NCI-H345 (cell line): ENCODE measurements at regions not wholly inside any gene's neighbourhood (a gene's known extent, or its start where the extent isn't known, plus 50 kb on each side); places are given as distances from the start of the nearest gene placed in this dataset.

Experiments
- DNase-seq: peaks from one replicate; lab custom pipeline; 2025; lab: John Stamatoyannopoulos, UW

DNA sequence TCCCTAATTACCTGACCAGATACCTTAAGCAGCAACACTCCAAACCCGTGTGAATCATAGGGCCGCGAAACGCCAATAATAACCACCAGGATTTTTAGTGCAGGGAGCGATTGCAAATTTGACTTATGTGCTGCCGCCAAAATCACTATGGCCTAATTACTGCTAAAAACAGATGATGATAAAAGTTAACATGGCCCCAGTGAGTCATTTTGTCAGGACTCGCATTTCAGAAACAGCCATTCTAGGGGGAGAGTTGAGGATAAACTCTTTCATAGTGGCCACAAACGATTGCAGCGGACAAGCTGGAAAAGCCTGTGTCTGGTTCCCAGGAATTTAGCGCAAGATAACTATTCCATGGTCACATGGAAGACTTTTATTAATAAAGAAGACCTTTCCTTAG, 103.4 kb downstream of the HLX start:
- DNase-seq, result no peak

DNA sequence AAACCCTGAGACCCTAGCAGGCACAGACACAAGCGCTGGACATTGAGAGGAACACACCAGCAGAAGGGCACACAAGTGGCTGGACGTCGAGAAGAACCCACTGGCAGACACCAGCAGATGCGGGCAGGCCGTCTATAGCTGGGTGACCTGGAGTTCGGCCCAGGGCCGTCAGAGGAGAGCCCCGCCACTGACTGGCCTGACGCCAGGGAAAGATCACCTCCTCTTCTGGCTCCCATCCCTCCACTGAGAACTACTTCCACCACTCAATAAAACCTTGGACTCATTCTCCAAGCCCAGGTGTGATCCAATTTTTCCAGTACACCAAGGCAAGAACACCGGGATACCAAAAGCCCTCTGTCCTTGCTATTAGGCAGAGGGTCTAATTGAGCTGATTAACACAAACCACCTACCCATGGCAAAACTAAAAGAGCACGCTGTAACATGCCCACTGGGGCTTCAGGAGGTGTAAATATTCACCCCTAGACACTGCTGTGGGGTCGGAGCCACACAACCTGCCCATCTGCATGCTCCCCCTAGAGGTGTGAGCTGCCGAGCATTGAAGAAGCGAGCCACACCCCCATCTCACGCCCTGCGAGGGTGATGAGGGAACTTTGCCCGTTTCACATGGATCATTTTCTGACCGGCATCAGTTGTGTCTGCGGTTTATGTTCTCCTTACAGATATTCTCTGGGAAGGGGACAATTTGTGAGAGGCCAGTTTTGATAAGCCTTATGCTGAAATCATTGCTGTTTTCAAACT, 104.8 kb downstream of the HLX start:
- DNase-seq, result no peak

DNA sequence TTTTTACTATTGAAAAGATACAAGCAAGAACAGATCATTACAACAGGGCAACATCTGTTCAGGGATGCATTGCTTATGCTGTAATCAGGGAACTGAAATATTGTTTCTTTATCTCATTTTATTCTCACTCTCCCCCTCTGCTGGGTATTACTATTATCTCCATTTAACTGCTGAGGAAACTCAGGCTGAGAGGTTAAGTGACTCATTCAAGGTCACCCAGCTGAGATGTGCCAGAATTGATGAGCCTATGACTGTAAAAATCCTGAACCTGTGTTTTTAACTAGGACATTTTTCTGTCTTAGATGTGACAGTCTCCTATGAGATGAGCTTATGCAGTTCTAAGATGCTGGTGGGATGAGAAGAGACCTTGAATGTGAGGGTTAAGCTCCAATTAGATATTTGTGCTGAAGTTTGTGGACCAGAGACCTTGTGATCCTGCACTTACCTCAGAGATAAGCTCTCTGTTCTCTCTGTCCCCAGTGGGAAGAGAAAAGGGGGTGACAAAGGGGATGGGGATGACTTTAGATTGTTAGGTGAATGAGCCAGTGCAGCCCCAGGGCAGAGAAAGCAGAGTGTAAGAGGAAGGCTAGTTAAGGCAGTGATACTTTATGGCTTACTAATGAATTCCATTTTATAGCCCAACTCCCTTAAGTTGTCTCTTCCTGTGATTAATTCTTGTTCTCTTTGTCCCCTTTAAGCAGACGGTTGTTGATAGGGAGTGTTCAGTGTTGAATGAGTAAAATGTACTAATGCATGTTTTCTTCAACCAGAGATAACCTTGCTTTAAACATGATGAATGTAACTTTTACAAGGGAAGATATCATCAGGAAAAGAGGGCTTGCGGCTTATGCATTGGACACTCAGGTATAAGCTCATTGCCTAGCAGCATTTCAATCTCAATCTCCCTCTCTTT, 111.4 kb downstream of the HLX start:
- DNase-seq, result no peak

DNA sequence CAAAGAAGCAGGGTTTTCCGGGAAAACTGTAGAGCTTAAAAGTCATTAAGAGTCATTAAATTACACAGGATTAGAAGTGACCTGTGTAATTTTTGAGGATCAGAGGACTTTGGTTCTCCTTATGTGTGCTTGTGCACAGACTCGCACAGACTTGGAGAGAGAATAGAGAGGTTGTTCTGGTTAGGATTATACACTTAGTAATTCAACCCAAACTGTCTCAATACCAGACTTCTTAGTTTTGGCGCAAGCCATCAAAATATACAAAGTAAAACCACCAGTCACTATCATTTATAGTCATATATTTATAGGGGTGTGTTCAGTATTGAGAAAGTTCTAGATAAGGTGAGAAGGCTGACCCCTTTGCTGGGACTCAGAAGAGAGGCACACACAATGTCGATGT, 112.3 kb downstream of the HLX start:
- no peak for DNase-seq

DNA sequence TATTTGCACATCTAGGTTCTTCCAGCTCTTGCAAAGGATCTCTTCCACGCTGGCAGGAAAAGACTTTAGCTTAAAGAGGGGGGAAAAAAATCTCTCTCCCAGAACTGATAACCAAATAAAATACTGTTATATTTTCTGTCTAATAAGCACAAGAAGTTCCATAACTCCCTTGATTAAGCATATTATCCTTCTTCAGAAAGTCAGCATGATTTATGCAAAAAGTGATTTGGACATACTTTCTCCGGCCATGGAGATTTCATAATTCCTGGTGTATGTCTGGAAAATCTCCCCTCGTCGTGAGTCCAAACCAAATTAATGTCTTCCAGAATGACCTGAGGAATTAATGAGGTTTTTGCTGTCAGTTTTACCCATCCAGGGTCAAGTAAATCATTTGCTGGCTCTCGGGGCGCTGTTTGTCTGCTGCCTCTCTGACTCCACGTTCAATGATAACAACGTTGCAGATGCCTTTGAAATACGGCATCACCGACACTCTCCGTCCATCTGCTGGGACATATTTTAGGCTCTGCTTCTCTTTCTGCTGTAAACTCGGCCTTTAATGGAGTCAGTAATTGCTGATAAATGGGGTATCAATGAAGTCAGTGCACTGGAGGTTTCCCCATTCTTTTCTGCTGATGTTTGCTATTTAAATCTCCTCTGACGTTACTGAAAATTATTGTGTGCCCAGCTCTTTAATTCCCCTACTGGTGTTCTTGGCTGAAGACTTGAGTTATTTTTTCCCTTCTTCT, 112.9 kb downstream of the HLX start:
- no peak for DNase-seq

DNA sequence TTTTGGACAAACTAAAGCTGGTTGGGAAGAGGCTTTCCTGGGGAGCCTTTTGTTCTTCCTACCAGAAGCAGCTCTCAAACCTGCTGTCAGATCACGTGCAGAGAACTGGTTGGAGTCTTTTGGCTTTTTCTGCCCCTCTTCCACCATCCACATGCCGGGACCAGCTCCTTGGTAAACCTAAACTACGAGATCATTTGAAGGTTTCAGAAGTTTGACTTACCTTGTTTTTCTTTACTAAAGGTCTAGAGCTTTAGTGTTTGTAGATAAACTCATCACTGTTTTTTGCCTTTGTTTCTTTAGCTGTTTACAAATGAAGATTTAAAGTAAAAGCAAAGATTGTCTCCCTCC, 113.4 kb downstream of the HLX start:
- DNase-seq, result no peak

DNA sequence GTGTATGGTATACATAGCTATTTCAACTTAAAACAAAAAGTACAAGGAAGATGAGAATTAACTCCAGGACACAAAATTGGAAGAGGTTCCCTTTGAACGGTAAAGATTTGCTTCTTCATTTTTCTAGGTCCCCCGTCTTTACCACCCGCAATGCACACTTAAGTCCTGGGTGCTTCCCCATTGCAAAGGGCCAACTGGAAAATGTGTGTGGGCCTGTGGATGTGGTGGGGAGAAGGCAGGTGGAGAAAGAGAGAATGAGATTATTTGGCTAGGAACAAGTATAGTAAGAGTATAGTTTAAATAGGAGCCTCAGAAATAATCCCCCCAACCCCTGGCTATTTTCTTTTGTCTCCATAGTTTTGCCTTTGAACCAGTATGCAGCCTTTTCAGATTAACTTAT, 115.4 kb downstream of the HLX start:
- DNase-seq, result no peak

DNA sequence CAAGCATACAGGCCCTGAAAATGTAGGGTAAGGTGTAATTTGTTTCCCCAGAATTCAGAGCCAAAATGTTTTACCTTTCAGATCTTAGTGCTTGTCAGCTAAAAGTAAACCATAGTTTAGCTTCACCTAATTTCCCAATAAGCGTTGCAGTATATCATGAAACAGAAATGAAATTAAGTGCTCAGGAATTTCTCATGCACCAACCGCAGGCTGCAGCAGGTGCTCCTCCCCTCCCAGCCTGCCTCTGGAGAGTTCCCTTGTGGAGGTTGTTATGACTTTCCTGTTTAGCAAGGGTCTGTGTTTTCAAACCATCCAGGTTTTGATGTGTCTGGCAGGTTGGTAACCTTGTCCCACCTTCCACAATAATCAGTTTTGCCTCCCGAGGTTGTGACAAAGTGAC, 118.5 kb downstream of the HLX start:
- no peak for DNase-seq

DNA sequence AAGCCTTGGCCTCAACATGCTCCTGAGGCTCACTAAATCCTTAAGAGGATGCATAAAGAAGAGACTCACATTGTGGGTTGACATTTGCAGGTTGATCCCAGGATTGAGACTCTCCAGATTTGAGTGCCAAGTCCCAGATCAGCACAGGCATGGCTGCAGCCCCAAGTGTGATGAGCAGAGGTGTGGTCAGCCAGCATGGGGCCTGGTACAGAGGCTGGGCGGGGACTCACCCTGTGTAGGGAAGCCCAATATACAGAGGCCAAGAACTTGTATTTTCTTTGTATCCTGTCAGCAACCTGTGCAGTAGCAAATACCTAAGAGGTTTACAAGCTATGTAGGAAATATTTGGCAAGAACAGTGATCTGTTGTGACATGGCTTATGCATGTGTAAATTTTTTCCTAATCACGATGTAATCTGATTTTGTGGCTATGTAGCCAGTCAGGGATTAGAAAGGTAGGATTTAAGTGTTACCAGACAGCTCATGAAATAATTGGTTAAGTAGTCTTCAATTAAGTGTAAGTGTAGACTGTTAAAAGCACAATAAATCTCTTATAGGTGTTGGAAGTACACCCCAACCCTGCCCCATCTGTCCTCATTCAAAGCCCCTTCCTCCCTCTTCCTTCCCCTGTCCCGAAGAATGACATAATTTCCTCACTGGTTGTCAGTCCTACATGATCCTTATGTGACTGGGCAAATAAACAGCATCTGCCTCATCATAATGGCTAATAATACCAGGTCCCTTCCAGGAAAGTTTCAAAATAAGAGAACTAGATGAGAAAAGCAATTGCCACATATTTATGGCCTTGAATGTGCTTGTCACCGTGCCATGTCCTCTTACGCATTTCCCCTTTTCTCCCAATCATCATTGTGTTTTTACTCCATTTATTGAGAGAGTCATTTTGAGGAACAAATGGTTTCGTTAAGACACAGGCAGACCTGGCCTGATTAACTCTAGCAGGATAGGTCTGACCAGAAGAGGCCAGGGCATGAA, 120.9 kb downstream of the HLX start:
- DNase-seq, result no peak

DNA sequence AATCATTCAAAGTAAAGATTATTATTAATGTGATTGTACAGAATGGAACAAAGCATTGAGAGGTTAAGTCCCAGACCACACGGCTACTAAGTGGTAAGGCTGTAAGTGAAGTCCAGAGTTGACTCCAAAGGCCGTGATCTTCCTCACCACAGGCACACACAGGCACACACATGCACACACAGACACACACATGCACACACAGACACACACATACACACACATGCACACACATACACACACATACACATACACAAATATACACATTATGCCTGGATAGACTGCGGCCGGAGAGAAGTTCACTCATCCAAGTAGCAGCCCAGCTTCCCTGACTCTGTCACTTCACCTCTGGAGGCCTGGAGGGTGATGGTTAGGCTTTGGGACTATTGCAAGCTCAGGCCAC, 121.9 kb downstream of the HLX start:
- no peak for DNase-seq

DNA sequence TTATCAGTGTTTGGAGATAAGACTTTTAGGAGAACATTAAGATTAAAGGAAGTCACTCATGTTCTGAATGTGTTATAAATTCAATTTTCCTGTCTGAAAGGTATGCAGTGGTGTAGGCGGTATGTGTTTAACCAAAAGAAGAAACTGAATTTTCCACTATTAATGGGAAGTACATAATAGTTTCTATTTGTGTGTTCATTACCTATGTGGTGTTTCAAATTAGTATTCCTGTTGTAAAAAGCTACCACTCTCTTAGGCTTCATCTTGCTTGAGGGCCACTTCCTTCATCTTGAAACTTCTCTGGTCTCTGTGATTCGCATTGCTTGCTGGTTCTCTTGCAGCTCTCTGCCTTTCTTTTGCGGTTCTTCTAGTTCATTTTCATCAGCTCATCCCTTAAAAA, 123.4 kb downstream of the HLX start:
- no peak for DNase-seq

DNA sequence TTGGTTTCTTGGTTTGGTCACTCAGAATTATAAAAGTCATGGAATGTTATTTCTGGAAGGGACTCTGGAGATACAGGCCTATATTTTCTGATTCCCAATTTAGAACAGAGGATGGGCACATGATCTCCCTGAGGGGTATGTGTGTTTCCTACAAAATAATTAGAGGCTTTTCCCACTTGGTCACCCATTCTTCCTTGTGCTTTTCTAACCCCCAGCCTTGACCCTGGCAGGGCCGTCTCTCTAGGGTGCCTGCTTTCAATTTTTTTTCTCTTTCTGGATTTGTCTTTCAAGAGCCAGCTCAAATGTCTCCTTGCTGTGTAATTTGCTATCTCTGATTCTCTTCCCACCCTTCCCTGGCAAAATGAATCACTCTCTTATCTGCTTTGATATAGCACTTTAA, 131.9 kb downstream of the HLX start:
- no peak for DNase-seq

DNA sequence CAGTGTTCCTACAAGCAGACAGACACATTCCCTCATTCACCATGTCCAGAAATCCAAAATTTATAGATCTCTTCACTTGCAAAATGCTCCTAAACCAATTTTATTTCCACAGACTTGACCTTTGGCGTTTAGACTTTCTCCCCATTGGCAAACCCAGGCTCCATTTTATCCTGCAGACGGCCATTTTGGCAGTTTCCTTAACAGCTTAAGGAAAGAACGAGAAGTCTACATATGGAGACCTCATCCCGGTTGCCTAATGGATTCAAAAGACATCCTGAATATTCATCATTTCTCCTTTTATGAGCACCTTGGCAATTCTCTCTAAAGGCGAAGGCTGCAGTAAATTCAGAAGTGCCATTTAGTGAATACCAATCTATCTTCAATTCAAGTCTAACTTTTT, 132.9 kb downstream of the HLX start:
- no peak for DNase-seq

DNA sequence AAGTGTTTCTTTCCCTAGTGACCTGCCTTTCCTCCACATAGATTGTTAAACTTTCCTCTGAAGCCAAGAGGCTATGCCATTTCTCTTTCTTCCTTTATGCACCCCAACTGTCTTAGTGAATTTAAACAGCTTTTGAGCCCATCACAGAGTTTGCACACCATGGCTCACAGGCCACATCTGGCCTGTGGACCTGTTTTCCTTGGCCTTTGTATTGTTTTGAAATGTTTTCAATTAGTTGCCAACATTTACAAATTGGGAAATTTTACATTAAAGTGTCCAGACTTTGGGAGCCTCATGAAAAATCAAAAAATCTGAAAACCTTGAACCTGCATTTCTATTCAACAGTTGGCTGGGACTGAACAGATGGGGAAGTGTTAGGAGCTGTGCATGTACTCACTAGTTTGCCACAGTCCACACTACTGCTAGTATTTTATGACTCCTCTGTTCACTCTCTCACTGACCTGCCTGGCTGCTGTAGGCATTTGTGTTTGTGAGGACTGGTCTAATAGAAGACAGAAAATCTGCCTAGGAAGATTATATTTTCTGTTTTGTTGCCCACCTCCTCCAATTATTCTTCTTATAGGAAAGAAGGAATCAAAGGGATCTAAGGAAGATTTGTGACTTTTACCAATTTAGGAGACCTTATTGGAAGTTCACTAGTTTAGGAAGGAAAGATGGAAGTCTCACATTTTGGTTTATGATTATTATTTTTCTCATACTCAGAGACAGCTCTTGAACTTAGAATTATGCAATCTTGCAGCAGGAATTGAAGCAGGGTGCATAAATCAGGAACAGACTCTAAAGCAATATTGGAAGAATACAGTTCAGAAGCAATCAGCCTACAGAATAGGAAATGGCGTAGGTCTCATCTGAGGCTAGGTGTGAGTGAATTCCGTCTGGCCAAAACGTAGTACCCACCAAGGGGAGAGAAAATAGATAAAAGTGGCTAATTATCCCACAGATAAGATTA, 134.7 kb downstream of the HLX start:
- DNase-seq, result no peak

DNA sequence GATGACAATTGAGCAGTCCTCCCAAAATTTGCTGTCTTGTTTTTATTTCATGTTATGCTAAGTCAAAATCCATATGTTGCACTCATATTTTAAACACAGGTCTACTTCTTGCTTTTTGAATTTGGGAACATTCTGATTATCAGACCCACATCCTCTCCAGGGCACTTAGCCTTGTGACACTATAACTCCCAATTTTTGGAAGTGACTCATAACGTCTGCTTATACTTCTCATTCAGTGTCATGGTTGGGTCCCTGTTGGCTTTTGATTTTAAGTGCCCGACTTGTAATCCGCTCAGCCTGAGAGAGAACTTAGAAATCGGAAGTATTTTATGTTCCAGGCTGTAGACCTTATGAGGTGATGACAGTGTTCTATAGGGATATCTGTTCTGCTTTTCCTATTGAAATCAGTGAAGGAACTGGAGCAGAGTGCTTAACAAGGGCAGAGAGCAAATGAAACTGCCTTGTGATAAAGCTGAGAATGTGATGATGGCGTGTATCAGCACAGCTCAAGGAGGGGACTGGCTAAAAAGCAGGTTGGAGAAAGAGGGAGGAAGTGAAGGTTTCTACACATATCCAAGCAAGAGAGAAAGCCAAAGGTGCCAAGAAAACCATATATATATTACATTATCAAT, 136.0 kb downstream of the HLX start:
- DNase-seq, result no peak

DNA sequence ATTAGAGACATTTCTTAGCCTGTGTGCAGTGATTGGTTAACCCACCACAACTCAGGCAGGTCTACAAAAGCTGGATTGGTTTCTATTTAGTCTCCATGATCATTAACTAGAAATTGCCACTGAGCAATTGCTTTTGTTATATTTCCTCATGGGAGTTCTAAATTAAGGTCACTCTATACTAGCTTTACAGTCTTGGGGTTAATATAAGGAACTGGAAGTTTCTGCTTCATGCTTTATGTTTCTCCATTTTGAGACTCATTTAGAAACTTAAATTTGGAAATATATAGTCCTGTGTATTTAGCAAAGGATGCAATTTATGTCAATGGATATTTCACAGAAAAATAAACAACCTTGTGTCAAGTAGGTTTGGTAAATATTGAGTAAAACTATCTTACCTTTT, 137.5 kb downstream of the HLX start:
- no peak for DNase-seq

DNA sequence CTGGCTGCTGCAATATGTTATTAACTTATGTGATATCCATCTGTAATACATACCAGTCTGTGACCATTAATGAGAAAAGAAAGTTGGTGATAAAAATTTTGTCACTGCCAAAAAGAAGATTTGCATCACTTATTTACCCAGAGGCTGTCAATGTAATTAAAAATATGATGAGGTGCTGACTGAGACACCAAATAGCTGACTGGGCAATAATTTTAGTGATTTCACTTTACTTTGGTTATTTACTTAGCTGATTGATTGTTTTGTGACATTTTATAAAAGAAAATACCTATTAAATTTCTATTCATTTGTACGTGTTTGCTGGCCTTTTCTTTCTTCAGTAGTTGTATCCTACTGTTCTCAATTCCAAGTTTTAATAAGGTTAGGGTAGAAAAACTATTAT, 139.2 kb downstream of the HLX start:
- no peak for DNase-seq

DNA sequence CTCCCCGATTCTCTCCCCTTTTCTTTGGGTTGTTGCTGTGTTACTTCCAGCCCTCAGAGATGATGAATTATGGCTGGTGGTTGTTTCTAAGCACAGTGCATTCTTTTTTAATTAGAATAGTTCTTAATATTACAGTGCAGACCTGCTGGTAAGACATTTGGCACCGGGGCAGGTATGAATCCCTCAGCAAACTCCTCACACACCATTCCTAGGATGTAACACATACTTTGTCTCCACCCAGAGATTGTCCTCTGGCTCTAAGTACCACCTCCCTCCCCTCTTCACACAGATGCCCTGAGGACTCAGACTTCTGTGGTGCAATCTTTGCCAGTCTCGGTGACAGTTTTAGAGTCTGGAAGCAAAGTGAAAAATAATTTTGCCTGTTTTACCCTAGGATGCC, 143.1 kb downstream of the HLX start:
- DNase-seq, result no peak

DNA sequence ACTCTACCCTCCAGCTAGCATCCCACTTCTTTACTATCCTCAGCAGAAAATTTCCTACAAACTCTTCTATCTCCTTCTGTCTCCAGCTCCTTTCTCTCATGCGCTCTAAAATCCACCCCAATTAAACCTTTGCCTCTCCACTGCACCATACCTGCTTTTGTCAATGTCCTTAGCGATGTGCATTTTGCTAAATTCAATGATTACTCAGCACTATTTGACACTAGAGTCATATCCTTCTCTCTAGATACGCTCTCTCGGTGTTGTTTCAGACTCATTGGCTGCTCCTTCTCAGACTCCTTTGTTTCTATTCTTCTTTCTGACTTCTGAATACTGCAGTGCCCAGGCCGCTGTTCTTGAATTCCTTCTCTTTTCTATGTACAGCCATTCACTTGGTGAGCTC, 144.2 kb downstream of the HLX start:
- DNase-seq, result no peak

DNA sequence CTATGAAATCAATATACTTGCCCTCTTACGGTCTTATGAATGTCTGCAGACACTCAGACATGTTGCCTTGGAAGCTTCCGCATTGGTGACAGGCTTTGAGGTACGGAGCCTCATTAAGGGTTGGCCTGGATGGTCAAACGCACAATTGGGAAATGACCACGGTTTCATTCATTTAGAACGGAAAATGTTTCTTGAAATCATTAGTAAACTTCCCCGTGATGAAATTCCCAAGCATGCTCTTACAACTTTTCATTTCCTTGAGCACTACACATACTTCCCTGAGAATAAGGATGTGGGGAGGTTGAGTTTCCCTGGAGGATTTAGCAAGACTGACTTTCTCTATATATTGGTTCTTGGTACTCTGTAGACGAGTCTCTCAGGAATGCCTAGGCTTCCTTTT, 146.3 kb downstream of the HLX start:
- no peak for DNase-seq
